ENCODE measurements at regions not wholly inside any gene's neighbourhood (a gene's known extent, or its start where the extent isn't known, plus 50 kb on each side); places are given as distances from the start of the nearest gene placed in this dataset.
A peak's percentile ranks its signal among the peaks of the same experiment; 100 is the strongest.

- TF ChIP-seq EP300 (conservative IDR thresholded peaks at IDR 0.05; ENCODE audit: poor library complexity, severe bottlenecking) (peak; percentile 93), CTCF (IDR thresholded peaks at IDR 0.05; ENCODE audit: poor library complexity, severe bottlenecking) (no peak), POLR2AphosphoS5 (IDR thresholded peaks at IDR 0.05) (peak; percentile 61)
Measured at GRCh38 chr16:75811020-75811634, 84.8 kb upstream of the CPHXL start.

All from neural cell (in vitro differentiated cells).